ENCODE measurements at regions not wholly inside any gene's neighbourhood (a gene's known extent, or its start where the extent isn't known, plus 50 kb on each side); places are given as distances from the start of the nearest gene placed in this dataset.

DNA sequence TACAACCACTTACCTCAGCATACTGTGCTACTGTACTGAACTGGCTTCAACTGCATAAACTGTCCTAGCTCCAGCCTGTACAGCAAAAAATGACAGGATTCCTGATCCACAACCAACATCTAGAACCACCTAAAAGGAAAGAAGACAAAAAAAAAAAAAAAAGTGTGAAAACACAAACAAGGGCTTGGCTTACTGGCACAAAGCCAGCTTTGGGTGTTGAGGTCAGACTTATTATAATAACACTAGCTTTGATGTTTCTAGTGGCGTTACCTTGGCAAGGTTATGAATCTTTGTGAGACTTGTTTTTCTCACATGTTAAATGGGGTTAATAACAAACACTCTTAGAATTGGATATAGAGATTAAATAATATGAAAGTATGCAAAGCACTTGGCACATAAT lies 148.5 kb upstream of the PUM3 start:
- ChIA-PET POLR2A (no interaction called here), CTCF (interaction anchor here (0.8 to 0.9 kb wide), 2 partner anchors 18 to 135 kb away, joined by 3 read pairs; no protein-coding TSS in a partner anchor)
- no peak for DNase-seq (ENCODE audit: low read depth, low spot score)
- no peak overlapping the region for H3K4me3 ChIP-seq (ENCODE audit: low read depth, low read length)
- TF ChIP-seq CTCF (IDR thresholded peaks at IDR 0.05; ENCODE audit: insufficient read depth, low read length, missing control alignments), result no peak

GRCh38 chr9:2991292-2991691 lies 147.4 kb upstream of the PUM3 start:
- ChIA-PET POLR2A (interaction anchor here (0.6 kb wide), 1 partner anchor 17 kb away, joined by 3 read pairs; no protein-coding TSS in a partner anchor), CTCF (interaction anchor here (0.8 to 1.1 kb wide), 2 partner anchors 17 to 134 kb away, joined by 3 to 4 read pairs; no protein-coding TSS in a partner anchor)
- H3K4me3 ChIP-seq (ENCODE audit: low read depth, low read length), result no peak overlapping the region
- DNase-seq (ENCODE audit: low read depth, low spot score), result no peak
- TF ChIP-seq CTCF (IDR thresholded peaks at IDR 0.05; ENCODE audit: insufficient read depth, low read length, missing control alignments), result peak; percentile 5

- CTCF ChIA-PET, result no interaction called here
- no peak for TF ChIP-seq CTCF (IDR thresholded peaks at IDR 0.05; ENCODE audit: insufficient read depth, low read length, missing control alignments)
- H3K4me3 ChIP-seq (ENCODE audit: low read depth, low read length), result no peak overlapping the region
- no peak for DNase-seq (ENCODE audit: low read depth, low spot score)
- POLR2A ChIA-PET, result no interaction called here
Measured at GRCh38 chr9:2987679-2988078, 143.8 kb upstream of the PUM3 start.

- POLR2A ChIA-PET, result no interaction called here
- TF ChIP-seq CTCF (IDR thresholded peaks at IDR 0.05; ENCODE audit: insufficient read depth, low read length, missing control alignments), result no peak
- CTCF ChIA-PET, result no interaction called here
- no peak for DNase-seq (ENCODE audit: low read depth, low spot score)
- no peak overlapping the region for H3K4me3 ChIP-seq (ENCODE audit: low read depth, low read length)
Measured at GRCh38 chr9:2985343-2985742, 141.4 kb upstream of the PUM3 start.

DNA sequence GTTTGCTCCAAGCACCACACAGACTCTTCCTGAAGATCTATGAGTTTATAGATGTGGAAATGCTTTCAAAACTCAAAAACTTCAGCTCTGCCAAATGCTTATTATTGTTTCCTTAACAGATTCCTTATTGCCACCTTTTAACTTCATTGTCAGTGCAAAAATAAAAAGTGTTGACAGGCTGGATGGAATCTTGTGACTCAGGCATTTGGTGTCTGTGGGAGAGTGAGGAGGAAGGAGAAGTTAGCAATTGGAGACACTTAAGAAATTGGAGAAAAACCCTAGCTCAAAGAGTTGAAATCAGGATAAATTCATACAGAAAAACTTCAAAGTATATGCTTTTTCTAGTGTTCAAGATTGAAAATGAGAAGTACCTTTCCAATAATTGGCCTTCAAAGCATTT lies 140.6 kb upstream of the PUM3 start:
- no peak for TF ChIP-seq CTCF (IDR thresholded peaks at IDR 0.05; ENCODE audit: insufficient read depth, low read length, missing control alignments)
- H3K4me3 ChIP-seq (ENCODE audit: low read depth, low read length), result no peak overlapping the region
- ChIA-PET POLR2A (no interaction called here), CTCF (no interaction called here)
- no peak for DNase-seq (ENCODE audit: low read depth, low spot score)

DNA sequence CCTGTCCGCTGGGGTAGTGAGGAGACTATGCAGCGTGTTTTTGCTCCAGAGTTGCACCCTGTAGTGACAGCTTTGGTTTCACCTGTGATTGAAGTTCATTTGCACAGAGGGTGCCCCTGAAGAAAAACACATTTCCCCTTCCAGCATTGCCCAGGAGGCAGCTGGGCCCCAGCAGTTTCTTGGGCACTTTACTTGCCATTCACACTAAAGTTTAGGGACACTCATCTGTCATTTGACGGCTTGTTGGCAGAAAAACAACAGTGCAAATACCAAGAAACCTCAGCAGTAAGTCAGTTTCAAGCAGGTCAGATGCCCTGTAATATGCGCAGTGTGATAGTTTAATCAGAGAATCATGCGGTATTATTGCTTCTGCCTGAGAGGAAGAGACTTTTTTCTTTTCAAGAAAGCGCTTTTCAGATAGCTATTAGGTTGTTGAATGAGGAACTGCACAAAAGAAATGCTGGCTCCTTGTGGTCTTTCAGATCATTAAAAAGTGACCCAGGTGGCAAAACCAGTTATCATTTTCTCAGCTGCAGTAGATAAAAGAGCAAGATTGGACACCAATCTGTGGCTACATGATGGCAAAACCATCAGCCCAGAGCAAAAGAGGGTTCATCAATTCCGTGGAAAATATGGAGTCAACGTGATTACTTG lies 136.2 kb upstream of the PUM3 start:
- TF ChIP-seq CTCF (IDR thresholded peaks at IDR 0.05; ENCODE audit: insufficient read depth, low read length, missing control alignments), result no peak
- ChIA-PET POLR2A (no interaction called here), CTCF (no interaction called here)
- DNase-seq (ENCODE audit: low read depth, low spot score), result no peak
- H3K4me3 ChIP-seq (ENCODE audit: low read depth, low read length), result no peak overlapping the region

All from AG04449 (cell line).